Nucleus accumbens (tissue), 56 donors: ENCODE measurements at regions not wholly inside any gene's neighbourhood (a gene's known extent, or its start where the extent isn't known, plus 50 kb on each side); places are given as distances from the start of the nearest gene placed in this dataset.
"Not testable (repeated sequence)": the region's sequence is repeated elsewhere in the genome, so short reads cannot be mapped to it uniquely, and the experiment has no call there.

Experiments used
- DNase-seq, 56 donors: peaks; one replicate each; lab custom pipeline; 2025; lab: John Stamatoyannopoulos, UW

- no peak for DNase-seq
These were observed 84.7 kb downstream of the URB2 start for GRCh38 chr1:229710746-229711145.

GRCh38 chr1:229714306-229714705, 88.3 kb downstream of the URB2 start:
- DNase-seq = no peak

GRCh38 chr1:229714964-229715603, 89.0 kb downstream of the URB2 start:
- no peak for DNase-seq

GRCh38 chr1:229716069-229716468, 90.0 kb downstream of the URB2 start:
- DNase-seq = no peak

GRCh38 chr1:229716704-229717103, 90.7 kb downstream of the URB2 start:
- DNase-seq = no peak

- DNase-seq = no peak
These were observed 91.9 kb downstream of the URB2 start for GRCh38 chr1:229717786-229718576.

GRCh38 chr1:229726061-229726460, 100.0 kb downstream of the URB2 start:
- no peak for DNase-seq

- DNase-seq = no peak
These were observed 103.9 kb downstream of the URB2 start for GRCh38 chr1:229729916-229730315.

- no peak for DNase-seq
These were observed 104.5 kb downstream of the URB2 start for GRCh38 chr1:229730573-229730972.

GRCh38 chr1:229732061-229732460, 106.0 kb downstream of the URB2 start:
- no peak for DNase-seq

GRCh38 chr1:229736376-229736775, 110.3 kb downstream of the URB2 start:
- DNase-seq = no peak

- not testable (repeated sequence) for DNase-seq
These were observed 116.6 kb downstream of the URB2 start for GRCh38 chr1:229742614-229743013.

GRCh38 chr1:229749992-229750391, 123.9 kb downstream of the URB2 start:
- no peak for DNase-seq

GRCh38 chr1:229751610-229752009, 125.6 kb downstream of the URB2 start:
- DNase-seq = no peak

GRCh38 chr1:229752679-229753078, 126.6 kb downstream of the URB2 start:
- DNase-seq = no peak

- DNase-seq = no peak
These were observed 127.9 kb downstream of the URB2 start for GRCh38 chr1:229753764-229754551.

GRCh38 chr1:229756666-229757065, 130.6 kb downstream of the URB2 start:
- no peak for DNase-seq

GRCh38 chr1:229757226-229757625, 131.2 kb downstream of the URB2 start:
- DNase-seq = no peak

- DNase-seq = no peak
These were observed 132.3 kb downstream of the URB2 start for GRCh38 chr1:229758101-229759036.

- DNase-seq = no peak
These were observed 133.0 kb downstream of the URB2 start for GRCh38 chr1:229759037-229759435.
